GM18867 (cell line): ENCODE measurements at regions not wholly inside any gene's neighbourhood (a gene's known extent, or its start where the extent isn't known, plus 50 kb on each side); places are given as distances from the start of the nearest gene placed in this dataset.
"Not testable (repeated sequence)": the region's sequence is repeated elsewhere in the genome, so short reads cannot be mapped to it uniquely, and the experiment has no call there.

Experiments
- ATAC-seq: cut with Tn5 transposase; IDR thresholded peaks from one replicate; pipeline ENCODE4 v1.9.1; 2021; ENCODE audit warnings: mild to moderate bottlenecking, moderate library complexity; ENCODE audit not compliant: unreplicated experiment

GRCh38 chr2:185625604-185626003 is 113.0 kb upstream of the FSIP2 start:
- ATAC-seq = no peak

GRCh38 chr2:185628985-185629384 is 109.6 kb upstream of the FSIP2 start:
- peak; percentile 69 for ATAC-seq

- ATAC-seq = no peak
Measured at GRCh38 chr2:185633621-185634020, 105.0 kb upstream of the FSIP2 start.

- no peak for ATAC-seq
Measured at GRCh38 chr2:185638771-185639170, 99.8 kb upstream of the FSIP2 start.

GRCh38 chr2:185640588-185640987 is 98.0 kb upstream of the FSIP2 start:
- ATAC-seq = no peak

- no peak for ATAC-seq
Measured at GRCh38 chr2:185643434-185643833, 95.2 kb upstream of the FSIP2 start.

- peak; percentile 74 for ATAC-seq
Measured at GRCh38 chr2:185644828-185645227, 93.8 kb upstream of the FSIP2 start.

DNA sequence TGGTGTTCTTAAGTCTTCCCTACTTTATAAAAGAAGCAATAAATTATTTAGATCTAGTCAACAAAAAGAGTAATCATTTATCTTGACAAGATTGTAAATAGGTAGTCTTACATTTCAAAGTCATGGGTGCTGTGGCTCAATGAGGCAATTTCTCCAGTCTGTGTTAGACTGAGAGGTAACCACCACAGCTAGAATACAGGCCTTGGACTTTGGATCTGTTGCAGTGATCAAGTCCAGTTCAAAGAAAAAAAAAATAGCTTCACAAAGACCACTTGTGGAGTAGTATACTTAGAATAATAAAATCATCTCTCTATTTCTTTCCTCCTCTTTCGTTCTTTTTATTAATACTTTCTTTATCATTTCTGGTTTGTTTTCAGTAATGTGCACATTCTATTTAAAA is 93.1 kb upstream of the FSIP2 start:
- ATAC-seq = no peak

GRCh38 chr2:185658750-185659149 is 79.9 kb upstream of the FSIP2 start:
- ATAC-seq = no peak

DNA sequence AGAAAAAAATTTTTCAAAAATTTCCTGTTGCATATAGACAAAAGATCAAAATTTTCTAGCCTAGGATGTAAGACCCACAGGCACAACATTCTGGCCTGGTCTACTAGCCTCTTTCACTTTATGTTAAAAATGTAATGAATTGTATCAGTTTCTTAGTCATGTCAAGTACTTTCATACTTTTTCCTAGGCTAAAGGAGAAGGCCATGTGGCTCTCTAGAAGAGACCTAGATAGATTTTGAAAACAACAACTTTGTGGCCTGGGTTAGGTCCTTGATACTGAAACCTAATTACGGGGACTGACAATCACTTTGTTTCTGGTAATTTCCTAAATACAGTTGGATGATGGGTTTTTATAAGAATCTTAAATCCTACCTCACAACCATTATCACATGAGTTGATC is 74.8 kb upstream of the FSIP2 start:
- ATAC-seq = no peak

DNA sequence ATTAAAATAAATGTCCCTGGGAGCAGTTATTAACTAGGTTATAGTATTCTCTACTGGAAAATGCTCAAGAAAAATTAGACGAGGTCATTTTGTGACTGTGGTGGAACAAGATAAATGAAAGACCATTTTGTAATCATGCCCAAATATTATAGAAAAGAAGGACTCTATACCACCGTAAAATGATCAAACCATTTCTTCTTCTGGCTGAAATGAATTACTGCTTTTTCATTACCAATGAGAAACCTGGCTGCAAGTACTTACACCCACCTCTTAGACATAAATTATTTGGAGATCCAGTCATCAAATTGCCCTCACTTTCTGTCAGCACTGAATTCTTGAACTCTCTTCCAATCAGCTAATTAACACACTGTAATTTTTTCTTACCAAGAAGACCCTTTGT is 74.2 kb upstream of the FSIP2 start:
- ATAC-seq = no peak

DNA sequence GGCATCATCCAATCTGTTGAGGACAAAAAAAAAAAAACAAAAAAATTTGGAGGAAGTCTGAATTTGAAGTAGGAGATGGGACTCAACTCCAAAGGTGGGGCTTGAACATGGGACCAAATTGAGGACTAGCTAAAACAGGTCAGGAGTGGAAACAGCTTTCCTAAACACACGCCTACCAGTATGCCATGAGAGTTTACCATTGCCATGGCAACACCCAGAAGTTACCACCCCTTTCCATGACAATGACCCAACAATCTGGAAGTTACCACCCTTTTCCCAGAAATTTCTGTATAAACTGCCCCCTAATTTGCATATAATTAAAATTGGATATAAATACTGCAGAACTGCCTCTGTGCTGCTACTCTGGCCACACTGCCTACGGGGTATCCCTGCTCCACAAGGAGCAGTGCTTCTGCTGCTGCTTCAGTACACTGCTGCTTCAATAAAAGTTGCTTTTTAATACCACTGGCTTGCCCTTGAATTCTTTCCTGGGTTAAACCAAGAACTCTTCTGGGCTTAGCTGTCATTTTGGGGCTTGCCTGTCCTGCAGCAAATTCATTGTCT is 73.3 kb upstream of the FSIP2 start:
- ATAC-seq = no peak

- ATAC-seq = no peak
Measured at GRCh38 chr2:185667452-185667851, 71.2 kb upstream of the FSIP2 start.

DNA sequence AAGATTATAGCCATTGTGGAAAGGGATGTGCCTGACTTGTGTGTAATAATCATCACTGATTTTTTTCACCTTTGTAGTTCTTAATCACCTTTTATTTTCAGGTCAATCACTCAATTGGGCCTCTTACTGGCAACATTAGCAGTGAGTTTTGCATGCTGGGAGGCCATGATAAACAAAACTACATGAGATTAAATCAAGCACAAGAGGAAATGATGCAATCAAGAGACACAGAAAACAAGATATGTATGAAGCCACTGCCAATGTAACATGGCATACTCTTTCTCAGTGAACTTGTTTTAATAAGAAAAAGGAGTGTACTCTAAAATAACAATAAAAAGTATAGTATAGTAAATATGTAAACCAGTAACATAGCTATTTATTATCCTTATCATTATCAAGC is 69.9 kb upstream of the FSIP2 start:
- ATAC-seq = no peak

DNA sequence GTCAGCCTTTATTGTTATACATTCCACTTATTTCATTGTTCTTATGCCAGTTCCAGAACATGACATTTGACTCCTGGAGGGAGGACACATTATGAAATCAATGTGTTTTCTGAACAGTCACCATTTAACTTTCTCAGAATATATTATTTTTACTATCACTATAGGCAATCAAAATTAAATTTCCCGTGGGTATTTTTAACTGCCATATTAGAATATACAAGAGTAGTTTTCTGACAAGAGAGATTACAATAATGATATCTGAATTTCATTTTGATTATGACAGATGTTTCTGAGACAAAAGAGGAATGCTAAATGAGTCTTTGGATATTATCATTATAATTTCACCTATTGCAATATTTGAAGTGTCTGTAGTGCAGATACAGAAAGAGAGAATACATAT is 64.4 kb upstream of the FSIP2 start:
- no peak for ATAC-seq

- ATAC-seq = no peak
Measured at GRCh38 chr2:185676316-185676715, 62.3 kb upstream of the FSIP2 start.

- not testable (repeated sequence) for ATAC-seq
Measured at GRCh38 chr2:185687001-185687400, 51.6 kb upstream of the FSIP2 start.

DNA sequence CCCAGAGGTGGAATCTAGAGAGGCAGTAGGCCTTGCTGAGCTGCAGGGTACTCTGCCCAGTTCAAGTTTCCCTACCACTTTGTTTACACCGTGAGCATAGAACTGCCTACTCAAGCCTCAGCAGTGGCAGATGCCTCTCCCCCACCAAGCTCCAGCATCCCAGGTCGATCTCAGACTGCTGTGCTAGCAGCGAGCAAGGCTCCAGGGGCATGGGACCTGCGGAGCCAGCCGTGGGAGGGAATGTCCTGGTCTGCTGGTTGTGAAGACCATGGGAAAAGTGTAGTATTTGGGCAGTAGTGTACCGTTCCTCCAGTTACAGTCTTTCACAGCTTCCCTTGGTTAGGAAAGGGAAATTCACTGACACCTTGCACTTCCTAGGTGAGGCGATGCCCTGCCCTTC is 50.6 kb upstream of the FSIP2 start:
- ATAC-seq = no peak
